Activated CD8-positive, alpha-beta T cell treated with anti-CD3 and anti-CD28 coated beads for 36 hours (primary cell): ENCODE measurements at regions not wholly inside any gene's neighbourhood (a gene's known extent, or its start where the extent isn't known, plus 50 kb on each side); places are given as distances from the start of the nearest gene placed in this dataset.
A peak's percentile ranks its signal among the peaks of the same experiment; 100 is the strongest.
"Not testable (repeated sequence)": the region's sequence is repeated elsewhere in the genome, so short reads cannot be mapped to it uniquely, and the experiment has no call there.

Source experiments
- ATAC-seq: fragments of 200-7000 bp; cut with Tn5 transposase; one replicate; pipeline ENCODE4 v1.10.0; 2021; ENCODE audit warnings: mild to moderate bottlenecking, moderate library complexity
- CTCF ChIA-PET: fragments of 350-600 bp; sonication (Branson Sonifier 250); formaldehyde crosslinking; loops from one replicate; lab custom pipeline; 2021; ENCODE audit warnings: antibody characterized with exemption; lab: Charles Lee
- POLR2A ChIA-PET: fragments of 350-600 bp; sonication (Branson Sonifier 250); formaldehyde crosslinking; loops from one replicate; lab custom pipeline; 2021; ENCODE audit warnings: antibody characterized with exemption; lab: Charles Lee
- DNase-seq: peaks from one replicate; pipeline ENCODE4 v3.0.0-alpha.2; 2020
- H3K27ac Mint-ChIP-seq: one replicate; pipeline ENCODE4 v1.8.0; 2021; ENCODE audit warnings: mild to moderate bottlenecking, mixed read lengths
- H3K27me3 Mint-ChIP-seq: one replicate; pipeline ENCODE4 v1.8.0; 2021; ENCODE audit warnings: mixed read lengths
- H3K36me3 Mint-ChIP-seq: one replicate; pipeline ENCODE4 v1.8.0; 2021; ENCODE audit warnings: low read depth, mixed read lengths
- H3K4me1 Mint-ChIP-seq: one replicate; pipeline ENCODE4 v1.8.0; 2021; ENCODE audit warnings: low read depth, mixed read lengths
- H3K4me3 Mint-ChIP-seq: one replicate; pipeline ENCODE4 v1.8.0; 2021; ENCODE audit warnings: mild to moderate bottlenecking, moderate library complexity, mixed read lengths
- H3K9me3 Mint-ChIP-seq: one replicate; pipeline ENCODE4 v1.8.0; 2021; ENCODE audit warnings: mixed read lengths
- CTCF ChIP-seq: fragments of 200-600 bp; IDR thresholded peaks from one replicate; pipeline ENCODE4 v1.8.0; 2022; ENCODE audit warnings: antibody characterized with exemption, mild to moderate bottlenecking
- intact Hi-C: fragments of 100-400 bp; cut with micrococcal nuclease; formaldehyde crosslinking; loops from one replicate; pipeline ENCODE4 v1.10.0; 2022

- CTCF ChIA-PET = interaction anchor here (0.7 to 2.5 kb wide), 2 partner anchors 57 to 328 kb away, joined by 3 to 8 read pairs; no protein-coding TSS in a partner anchor
- POLR2A ChIA-PET = not testable (repeated sequence)
Measured at GRCh38 chr15:30801140-30801895, 102.4 kb upstream of the FAN1 start.

GRCh38 chr15:30802001-30802400, 101.7 kb upstream of the FAN1 start:
- H3K4me3 Mint-ChIP-seq, DNase-seq, H3K4me1 Mint-ChIP-seq, H3K27me3 Mint-ChIP-seq, H3K9me3 Mint-ChIP-seq, intact Hi-C loops, H3K36me3 Mint-ChIP-seq, ATAC-seq, H3K27ac Mint-ChIP-seq: not testable (repeated sequence)
- ChIA-PET CTCF (interaction anchor here (0.7 to 2.5 kb wide), 2 partner anchors 56 to 327 kb away, joined by 3 to 8 read pairs; no protein-coding TSS in a partner anchor), POLR2A (interaction anchor here (0.6 kb wide), 1 partner anchor 574 kb away, joined by 3 read pairs; no protein-coding TSS in a partner anchor)

More at GRCh38 chr15:30801140-30801895, 102.4 kb upstream of the FAN1 start:
- H3K36me3 Mint-ChIP-seq, H3K4me3 Mint-ChIP-seq, intact Hi-C loops, H3K27ac Mint-ChIP-seq, H3K27me3 Mint-ChIP-seq, H3K4me1 Mint-ChIP-seq, ATAC-seq, H3K9me3 Mint-ChIP-seq: not testable (repeated sequence)
- DNase-seq = peak; percentile 17
- peak; percentile 8 for TF ChIP-seq CTCF

- H3K27me3 Mint-ChIP-seq, ATAC-seq, DNase-seq, POLR2A ChIA-PET, H3K27ac Mint-ChIP-seq, H3K4me1 Mint-ChIP-seq, intact Hi-C loops, CTCF ChIA-PET, H3K9me3 Mint-ChIP-seq, H3K36me3 Mint-ChIP-seq, H3K4me3 Mint-ChIP-seq: not testable (repeated sequence)
Measured at GRCh38 chr15:30803703-30804102, 100.0 kb upstream of the FAN1 start.

GRCh38 chr15:30816430-30816829, 87.3 kb upstream of the FAN1 start:
- intact Hi-C loops = no loop called here
- no peak overlapping the region for H3K27ac Mint-ChIP-seq
- no peaks in the 10 kb centered on the region for H3K27me3 Mint-ChIP-seq
- ChIA-PET CTCF (no interaction called here), POLR2A (no interaction called here)
- DNase-seq (no peak), ATAC-seq (no peak)
- no peaks in the 10 kb centered on the region for H3K4me1 Mint-ChIP-seq
- H3K36me3 Mint-ChIP-seq = no peaks in the 10 kb centered on the region
- peak overlapping the region; percentile 0 for H3K4me3 Mint-ChIP-seq
- TF ChIP-seq CTCF = no peak
- no peaks in the 10 kb centered on the region for H3K9me3 Mint-ChIP-seq

- peak overlapping the region; percentile 61 for H3K4me3 Mint-ChIP-seq
- POLR2A ChIA-PET, H3K9me3 Mint-ChIP-seq, H3K36me3 Mint-ChIP-seq, H3K4me1 Mint-ChIP-seq, intact Hi-C loops, H3K27me3 Mint-ChIP-seq, ATAC-seq, CTCF ChIA-PET: not testable (repeated sequence)
- peak; percentile 24 for DNase-seq
- peak overlapping the region; percentile 17 for H3K27ac Mint-ChIP-seq
Measured at GRCh38 chr15:30823068-30823813, 80.5 kb upstream of the FAN1 start.

- TF ChIP-seq CTCF = no peak
- Mint-ChIP-seq H3K4me1 (peaks cover 2% of the 10 kb centered on the region), H3K36me3 (no peaks in the 10 kb centered on the region), H3K4me3 (no peak overlapping the region), H3K9me3 (no peaks in the 10 kb centered on the region), H3K27ac (no peak overlapping the region), H3K27me3 (no peaks in the 10 kb centered on the region)
- intact Hi-C loops = no loop called here
- CTCF ChIA-PET = no interaction called here
- DNase-seq (no peak), ATAC-seq (no peak)
- POLR2A ChIA-PET = no interaction called here
Measured at GRCh38 chr15:30824518-30825195, 79.1 kb upstream of the FAN1 start.
